ENCODE measurements at regions not wholly inside any gene's neighbourhood (a gene's known extent, or its start where the extent isn't known, plus 50 kb on each side); places are given as distances from the start of the nearest gene placed in this dataset.
"Not testable (repeated sequence)": the region's sequence is repeated elsewhere in the genome, so short reads cannot be mapped to it uniquely, and the experiment has no call there.

DNA sequence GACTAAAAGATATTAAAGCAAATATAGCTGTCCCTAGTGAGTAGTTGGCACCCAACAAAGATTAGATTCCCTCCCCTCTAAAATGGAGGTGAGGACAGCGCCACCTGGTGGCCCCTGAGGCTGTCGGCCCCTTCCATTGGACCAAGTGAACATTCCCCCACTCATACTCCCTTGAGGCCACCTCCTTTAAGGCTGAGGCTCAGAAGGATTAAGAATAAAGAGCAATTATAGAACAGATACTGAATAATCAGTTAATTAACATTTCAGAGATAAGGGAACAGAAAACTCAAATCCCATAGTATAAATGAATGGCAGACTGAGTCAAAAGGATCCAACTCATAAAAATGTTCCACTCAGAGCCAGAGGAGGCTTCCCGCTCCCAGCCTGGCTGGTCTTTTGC lies 130.4 kb upstream of the GHITM start:
- DNase-seq: peak; percentile 21

DNA sequence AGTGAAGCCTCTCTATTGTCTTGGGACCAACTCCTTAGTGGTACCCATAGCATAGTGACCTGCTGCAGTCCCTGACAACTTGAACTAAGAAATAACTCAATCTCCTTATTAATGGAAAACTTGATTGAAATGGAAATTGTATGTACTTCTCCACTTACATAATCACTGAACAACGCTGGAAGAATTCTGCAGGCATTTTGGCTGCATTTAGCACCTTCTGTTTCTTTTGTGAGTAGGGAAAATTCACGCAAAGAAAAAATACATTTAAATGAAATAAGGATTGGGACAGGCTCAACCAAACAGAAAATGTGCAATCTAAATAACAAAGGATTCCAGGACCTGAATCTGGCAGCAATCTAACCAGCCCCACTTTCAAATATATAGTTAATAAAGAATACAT lies 126.9 kb upstream of the GHITM start:
- no peak for DNase-seq

DNA sequence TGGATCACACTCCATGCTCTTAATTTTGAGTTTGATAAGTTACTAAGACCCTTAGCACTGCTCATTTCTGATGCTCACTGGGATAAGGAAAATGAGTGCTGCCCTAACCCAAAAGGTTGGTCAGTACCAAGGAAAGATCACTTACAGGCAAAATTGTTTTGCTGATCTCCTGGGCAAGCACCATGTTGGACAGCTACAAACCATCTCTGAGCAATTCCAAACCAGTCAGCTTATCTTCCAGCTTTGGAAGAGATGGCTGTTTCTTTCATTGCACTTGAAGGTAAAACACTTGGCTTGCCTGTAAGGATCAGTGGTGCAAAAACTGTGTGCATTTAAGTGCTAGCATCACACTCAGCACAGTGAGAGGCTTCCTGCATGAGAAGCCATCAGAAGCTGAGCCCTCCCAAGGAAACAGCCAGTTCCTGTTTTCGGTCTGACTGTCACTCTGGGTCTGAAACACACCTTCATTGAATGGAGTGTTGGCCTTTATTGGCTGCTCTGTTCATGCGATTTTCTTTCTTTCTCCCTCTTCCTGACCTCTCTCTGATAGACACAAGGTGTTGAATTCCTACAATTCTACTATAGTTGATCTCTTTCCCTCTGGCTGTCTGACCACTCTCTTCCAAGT lies 126.4 kb upstream of the GHITM start:
- no peak for DNase-seq

DNA sequence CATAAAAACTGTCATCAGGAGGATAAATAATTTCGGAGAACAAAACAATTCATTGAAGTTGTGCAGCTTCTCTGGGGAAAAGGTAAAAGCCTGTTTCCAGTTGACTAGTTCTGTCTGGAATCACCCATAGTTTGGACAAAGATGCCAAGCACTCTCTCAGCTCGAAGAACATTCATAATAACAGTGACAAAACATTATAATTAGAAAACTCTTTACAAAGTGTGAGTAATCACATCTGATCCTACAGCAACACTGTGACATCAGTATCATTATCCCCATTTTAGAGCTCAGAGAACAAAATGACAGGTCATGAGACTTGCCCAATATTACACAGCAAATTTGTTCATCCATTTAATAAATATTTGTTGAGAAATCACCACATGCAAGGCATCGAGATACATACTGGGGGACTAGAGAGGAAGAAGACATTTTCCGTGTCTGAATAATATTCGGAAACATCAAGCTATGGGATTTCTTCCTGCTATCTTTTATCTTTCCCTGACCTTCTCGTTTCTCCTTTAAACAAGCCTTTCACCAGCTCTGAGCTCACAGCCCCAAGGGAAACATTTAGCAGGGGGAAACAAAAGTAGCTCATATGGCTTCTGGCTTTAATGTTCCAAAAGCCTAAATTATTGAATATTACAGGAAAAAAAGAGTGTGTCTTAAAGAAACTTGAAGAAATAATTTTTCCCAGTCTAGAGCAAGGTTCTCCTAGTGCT lies 123.3 kb upstream of the GHITM start:
- DNase-seq: no peak

DNA sequence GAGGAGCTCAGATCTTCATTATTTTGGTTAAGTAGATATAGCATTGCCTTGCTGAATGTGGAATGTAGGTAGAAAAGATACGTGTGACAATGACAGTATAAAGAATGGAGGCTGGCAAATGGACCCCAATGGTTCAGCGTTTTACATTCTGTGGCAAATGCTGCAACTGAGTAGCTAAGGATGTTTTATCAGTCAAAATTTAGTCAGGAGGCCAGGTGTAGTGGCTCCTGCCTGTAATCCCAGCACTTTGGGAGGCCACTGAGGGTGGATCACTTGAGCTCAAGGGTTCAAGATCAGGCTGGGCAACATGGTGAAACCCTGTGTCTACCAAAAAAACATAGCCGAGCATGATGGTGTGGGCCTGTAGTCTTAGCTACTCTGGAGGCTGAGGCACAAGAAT lies 120.5 kb upstream of the GHITM start:
- DNase-seq: no peak

DNA sequence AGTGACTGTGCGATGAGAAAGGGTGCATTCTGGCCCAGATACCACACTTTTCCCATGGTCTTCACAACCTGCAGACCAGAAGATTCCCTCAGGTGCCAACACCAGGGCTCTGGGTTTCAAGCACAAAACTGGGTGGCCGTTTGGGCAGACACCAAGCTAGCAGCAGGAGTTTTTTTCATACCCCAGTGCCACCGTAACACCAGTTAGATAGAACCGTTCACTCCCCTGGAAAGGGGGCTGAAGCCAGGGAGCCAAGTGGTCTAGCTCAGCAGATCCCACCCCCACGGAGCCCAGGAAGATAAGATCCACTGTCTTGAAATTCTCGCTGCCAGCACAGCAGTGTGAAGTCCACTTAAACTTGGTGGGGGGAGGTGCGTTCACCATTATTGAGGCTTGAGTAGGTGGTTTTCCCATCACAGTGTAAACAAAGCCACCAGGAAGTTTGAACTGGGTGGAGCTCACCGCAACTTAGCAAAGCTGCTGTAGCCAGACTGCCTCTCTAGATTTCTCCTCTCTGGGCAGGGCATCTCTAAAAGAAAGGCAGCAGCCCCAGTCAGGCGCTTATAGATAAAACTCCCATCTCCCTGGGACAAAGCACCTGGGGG lies 119.4 kb upstream of the GHITM start:
- not testable (repeated sequence) for DNase-seq

DNA sequence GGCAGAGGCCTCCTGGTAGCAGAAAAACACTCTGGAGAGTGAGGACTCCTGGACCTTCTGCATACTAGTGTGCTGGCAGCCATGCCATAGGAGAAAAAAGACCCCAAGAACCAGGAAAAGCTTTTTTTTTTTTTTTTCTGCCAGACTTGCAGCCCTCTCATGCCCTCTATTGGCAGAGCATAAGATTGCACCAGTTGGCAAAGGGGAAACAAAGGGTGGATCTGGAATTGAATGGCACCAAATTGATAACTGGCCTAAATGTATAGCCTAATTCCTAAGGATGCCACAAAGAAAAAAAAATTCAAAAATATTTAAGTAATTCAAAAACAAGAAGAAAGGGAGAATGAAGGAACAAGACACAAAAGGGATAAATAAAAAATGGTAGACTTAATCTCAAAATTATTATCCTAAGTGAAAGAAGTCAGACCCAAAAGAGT lies 112.5 kb upstream of the GHITM start:
- DNase-seq: no peak

DNA sequence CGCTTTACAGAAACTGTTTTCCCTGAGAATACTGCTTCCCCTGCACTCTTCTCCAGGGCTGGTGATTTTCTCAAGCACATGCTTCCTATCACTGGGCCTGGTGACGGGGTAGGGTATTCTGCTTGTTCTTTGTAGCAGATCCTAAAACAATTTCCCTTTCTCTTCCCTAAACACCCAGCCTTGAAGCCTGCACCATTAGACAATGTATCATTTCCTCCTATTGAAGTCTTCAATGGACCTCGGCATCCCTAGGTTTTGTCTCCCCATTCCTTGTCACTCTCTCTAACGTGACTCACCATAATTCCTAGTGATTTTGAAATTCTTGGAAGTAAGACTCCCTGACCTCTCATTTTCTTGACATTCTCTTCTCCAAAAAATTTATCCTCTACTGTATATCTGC lies 109.5 kb upstream of the GHITM start:
- DNase-seq: no peak

DNA sequence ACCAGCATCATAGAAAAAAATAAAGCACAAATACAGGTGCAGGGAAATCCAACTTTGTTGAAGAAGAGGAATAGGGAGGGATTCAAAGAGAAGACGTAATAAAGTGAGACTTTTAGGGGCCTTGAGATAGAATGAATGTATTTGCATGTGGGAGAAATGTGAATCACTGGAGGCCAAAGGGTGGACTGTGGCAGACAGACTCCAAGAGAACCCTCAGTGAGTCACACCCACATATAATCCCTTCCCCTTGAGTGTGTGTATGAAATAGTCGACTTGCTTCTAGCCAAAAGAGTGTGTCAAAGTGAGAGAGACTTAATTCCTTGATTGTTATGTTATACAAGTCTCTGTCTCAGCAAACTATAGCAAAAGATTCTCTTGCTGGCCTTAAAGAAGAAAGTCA lies 101.3 kb upstream of the GHITM start:
- no peak for DNase-seq

DNA sequence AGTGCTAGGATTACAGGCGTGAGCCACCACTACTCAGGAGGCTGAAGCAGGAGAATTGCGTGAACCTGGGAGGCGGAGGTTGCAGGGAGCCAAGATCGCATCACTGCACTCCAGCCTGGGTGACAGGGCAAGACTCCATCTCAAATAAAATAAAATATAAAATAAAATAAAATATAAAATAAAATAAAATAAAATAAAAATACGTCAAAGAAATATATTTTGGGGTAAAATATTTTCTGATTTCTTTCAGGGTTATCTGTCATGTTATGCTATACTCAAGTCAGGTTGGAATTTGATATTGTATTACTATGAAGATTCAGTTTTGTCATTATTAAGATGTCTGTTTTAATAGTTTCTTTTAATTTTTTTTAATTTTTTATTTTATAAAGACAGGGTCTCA lies 99.4 kb upstream of the GHITM start:
- no peak for DNase-seq

DNA sequence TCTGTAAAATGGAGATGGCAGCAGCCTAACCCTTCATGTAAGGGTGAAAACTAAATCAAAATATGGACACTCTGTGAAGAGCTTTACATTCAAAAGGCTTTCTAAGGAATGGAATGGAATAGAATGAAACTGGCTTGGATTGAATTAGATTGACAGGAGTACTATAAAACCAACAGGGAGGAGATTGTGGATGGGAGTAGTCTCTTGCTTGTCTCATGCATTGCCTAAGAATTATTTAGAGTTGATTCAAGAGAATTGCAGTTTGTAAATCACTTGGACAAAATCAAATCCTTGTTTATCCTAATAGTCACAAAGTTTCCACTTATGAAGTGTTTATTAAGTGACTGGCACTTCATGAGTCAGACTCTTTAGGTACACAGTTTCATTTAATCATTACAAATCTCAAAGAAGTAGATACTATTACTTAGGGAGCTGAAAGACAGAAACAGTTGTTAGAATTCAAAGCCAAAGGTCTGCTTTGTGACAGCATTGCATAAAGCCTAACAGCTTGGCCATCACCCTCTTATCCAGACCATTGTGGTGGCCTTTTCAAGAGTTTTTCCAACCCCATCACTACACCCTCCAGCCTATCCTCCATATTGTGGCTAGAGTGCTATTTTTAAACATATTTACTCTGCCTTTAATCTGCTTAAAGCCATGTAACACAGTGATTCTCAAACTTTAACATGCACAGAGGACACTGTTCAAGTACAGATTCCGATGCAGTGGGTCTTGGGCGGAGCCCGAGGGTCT lies 91.9 kb upstream of the GHITM start:
- DNase-seq: no peak

DNA sequence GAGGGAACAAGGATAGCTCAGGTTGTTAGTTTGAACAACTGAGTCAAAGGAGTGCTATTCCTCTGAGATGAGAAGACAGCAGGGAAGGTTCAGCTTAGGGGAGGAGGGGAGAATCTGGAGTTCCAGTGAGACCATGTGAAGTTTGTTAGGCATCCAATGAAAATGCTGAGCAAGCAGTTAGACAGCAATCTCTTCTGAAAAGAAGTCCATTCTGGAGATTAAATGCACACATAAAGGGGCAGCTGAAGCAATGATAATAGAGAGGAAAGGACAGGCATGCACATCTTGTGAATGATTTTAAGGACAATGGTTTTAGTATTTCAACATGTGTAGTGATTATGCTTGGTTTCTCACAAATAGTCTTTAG lies 89.7 kb upstream of the GHITM start:
- no peak for DNase-seq

DNA sequence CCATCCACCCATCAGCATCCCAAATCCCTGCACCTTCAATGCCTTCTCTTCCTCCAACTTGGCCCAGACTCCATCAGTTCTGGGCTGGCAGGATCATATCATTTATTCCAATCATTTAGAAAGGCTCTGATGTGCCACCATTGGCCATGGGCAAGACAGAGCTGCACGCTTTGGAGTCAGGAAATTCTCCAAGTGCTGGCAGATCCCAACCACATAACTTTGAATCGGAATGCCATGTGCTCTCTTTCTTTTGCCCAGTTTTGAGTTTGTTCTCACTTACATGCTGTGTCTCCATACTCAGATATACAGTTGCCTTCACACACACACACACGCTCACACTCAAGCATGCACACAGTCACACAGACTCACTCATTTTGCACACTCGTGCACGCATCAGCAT lies 85.7 kb upstream of the GHITM start:
- DNase-seq: no peak

DNA sequence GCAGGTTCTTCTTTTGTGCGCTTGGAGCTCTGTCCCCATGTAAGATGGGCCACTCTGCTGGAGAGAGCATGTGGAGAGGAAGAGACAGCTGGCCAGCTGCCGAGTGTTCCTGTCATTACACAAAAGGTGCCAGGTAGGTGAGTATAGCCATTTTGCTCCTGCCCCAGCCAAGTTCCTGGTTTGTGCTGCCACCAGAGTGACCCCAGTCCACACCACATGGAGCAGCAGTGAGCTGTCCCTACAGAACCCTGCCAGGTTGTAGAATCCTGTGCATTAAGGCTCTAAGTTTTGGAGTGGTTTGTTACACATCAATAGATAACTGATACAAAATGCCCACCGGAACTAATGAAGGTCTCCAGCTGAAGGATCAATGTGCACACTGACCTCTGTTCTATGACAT lies 84.6 kb upstream of the GHITM start:
- no peak for DNase-seq

DNA sequence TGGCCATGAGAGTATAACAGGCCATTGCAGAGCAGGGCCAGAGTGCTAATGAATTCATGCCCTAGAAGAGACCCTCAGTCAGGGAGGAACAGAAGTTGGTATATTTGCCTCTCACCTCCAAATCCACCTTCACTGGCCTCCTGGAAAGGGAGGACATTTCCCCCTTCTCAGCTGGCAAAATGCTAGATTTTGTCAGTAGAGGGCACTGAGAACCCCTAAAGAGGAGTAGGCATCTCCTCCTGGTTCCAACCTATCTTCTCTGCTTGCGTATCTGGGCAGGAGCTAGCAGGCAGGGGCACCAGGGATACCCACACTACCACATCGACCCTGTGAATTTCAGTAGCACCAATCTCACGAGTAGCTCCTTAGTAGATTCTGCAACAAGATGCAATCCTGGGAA lies 79.8 kb upstream of the GHITM start:
- no peak for DNase-seq

DNA sequence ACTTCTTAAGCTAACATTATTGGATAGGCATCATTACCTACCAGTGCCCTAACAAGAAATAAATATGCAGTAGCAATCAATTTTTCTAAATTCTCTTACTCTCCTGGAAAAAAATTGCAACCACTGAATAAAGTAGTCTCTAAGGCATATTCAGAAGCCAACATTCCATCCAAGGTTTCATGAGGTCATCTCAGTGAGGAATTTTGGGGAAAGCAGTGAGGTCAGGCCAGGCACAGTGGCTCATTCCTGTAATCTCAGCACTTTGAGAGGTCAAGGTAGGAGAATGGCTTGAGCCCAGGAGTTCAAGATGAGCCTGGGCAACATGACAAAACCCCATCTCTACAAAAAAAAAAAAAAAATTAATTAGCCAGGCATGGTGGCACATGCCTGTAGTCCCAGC lies 75.9 kb upstream of the GHITM start:
- DNase-seq: no peak

DNA sequence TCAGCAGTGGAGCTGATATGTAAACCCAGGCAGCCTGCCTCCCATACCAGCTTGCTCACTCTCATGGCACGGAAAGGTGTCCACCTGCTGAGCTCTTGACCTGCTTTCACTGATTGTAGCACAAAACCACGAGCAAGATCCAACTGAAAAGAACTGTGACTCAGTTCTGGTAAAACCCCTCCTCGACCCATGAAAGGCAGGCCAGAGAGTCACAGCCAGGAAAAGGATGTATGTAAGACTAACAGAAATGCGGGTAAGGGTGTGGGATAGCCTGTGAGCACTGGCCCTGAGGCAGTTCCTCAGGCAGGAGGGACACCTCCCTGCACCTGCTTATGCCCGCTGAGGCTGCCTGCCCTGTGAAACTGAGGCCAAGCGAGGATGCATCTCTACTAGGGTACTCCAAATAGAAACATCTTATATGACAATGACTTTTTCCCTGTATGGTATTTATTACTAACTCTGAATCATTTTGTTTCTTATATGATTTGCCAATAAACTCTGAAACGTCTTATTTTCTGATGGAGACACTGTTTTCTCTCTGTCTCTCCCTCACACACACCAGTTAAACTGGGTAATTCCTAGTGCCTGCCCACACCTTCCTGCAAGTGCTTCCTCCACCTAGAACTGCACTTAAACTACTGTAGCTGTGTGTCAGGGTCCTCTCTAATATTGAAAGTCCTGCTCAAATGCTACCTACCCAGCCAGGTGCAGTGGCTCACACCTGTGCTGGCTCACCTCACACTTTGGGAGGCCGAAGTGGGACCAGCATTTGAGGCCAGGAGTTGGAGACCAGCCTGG lies 73.3 kb upstream of the GHITM start:
- no peak for DNase-seq

DNA sequence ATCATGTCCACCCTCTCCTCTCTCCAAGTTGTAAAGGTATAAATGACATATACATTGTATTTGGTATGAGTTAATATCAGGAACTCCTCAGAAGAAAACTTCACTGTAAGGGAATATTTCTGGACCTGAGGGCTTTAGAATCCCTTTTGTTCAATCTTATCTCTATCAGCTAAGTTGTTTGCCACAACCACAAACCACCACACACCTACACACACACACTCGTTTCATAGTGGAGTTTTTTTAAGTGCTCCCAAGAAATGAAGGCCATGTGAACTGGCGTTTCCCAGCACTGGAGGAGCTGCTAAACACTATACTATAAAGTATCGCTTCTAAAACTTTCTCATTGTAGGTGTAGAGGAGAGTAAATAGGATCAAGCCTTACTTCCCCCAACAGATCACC lies 64.8 kb upstream of the GHITM start:
- no peak for DNase-seq

DNA sequence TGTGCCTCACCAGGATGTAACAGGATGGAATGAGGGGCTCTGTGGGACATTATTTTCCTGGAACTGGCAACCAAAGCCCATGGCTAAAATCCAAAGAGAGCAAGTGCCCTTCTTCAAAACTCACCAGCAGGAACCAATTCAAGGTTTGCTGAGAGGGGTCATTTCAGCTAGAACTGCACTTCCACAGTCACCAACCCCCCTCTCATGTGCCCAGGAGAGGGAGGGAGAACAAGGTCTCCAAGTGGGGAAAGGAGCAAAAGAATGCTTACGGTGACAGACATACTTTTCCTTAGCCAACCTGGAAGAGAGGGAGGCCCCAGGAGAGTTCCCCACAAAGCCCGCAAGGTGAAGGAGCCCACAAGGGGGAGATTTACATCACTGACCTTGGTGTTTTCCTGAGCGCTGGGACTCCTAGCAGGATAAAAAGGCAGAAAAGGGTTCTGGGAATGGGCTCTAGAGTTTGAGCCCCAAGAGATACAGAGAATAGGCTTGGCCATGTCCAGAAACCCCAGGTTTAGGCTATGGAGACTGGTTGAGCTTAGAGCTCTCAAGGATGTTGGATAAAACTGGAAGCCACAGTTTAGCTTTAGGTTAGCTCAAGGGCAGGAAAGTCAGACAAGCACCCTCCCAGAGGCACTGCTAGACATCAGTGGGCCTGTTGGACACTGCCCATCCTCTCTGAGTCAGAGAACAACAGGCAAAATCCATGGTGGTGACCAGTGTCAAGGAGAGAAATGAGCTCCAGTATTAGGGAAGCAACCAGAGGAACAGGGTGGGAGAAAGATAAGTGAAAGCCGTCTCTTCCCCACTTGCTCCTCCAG lies 63.9 kb upstream of the GHITM start:
- DNase-seq: no peak

DNA sequence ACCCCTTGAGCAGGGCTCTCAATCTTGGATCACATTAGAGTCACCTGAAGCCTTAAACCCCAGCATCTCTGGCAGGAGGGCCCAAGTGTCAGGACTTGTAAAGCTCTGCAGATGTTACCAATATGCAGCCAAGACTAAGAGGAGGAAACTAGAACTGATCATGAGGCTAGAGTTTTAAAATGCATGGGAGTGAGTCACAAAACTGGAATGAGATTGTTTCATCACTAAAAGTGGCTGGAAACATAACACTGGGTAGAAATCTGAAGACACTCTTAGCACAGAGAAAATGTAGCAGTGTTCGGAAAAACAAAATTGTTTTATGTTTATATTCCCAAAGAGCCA lies 63.3 kb upstream of the GHITM start:
- DNase-seq: no peak

DNA sequence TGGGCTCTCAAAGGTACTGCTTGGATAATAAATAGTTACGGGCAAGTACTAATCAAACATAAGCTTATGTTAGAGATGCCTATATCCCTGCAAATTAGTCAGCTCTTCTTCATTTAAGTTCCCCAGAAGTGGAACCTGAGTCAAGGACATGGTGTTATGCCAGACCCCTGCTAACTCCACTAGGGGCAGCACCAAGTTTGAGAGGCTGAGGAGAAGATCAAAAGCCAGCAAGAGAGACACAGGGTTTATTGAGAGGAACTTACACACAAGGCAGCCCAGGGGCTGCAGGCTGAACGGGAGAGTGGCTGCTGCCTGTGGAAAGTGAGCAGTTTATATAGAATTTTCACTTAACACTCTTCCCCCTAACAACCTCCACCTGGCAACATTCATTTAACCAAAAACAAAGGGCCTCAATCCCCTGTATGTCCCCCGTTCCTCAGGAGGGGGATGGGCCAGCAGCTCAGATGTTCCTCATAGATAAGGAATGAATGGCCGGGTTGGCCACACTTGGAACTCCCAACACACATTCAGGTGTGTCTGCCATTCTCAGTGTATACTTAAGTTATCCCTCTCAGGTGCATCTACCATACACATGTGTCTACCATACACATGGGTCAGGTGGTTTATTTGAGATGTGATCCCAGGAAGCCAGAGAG lies 62.6 kb upstream of the GHITM start:
- DNase-seq: no peak

DNA sequence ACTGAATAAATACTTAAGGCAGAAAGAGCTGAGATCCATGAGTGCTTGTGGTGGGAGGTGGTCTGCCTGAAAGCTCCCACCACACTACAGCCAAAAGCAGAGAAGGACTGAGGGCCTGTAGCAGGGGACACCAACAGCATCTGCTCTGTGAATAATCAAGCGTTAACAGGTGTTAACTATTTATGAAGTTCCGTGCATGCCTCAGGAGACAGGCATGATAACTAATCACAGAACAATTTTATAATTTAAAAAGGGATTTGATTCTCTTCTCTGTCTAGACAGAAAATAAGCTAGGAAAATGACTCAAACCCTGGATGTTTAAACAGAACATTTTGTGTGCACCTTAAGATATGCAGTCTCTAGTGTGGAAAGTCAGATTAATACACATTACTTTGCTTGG lies 61.5 kb upstream of the GHITM start:
- no peak for DNase-seq
